Esophagus squamous epithelium (tissue), 5 donors: ENCODE measurements at regions not wholly inside any gene's neighbourhood (a gene's known extent, or its start where the extent isn't known, plus 50 kb on each side); places are given as distances from the start of the nearest gene placed in this dataset.

Experiments
- DNase-seq: peaks from one replicate; lab custom pipeline; 2025; lab: John Stamatoyannopoulos, UW
- H3K27ac ChIP-seq, 4 donors: fragments of 200-600 bp; sonication (generic); one replicate each; pipeline ENCODE4 v1.5.1; 2016 to 2019; ENCODE audit warnings: mild to moderate bottlenecking in 1 of 4
- H3K27me3 ChIP-seq, 4 donors: fragments of 200-600 bp; sonication (generic); 1 replicate in 3 of 4; 2 replicates in 1 of 4; pipeline versions ENCODE4 v1.5.1 to v1.6.0; 2017 to 2021; ENCODE audit warnings: antibody characterized with exemption in 1 of 4
- H3K36me3 ChIP-seq, 3 donors: fragments of 200-600 bp; sonication (generic); one replicate each; pipeline ENCODE4 v1.5.1; 2016 to 2019
- H3K4me1 ChIP-seq, 3 donors: fragments of 200-600 bp; sonication (generic); one replicate each; pipeline ENCODE4 v1.5.1; 2017 to 2019
- H3K4me3 ChIP-seq, 4 donors: fragments of 200-600 bp; sonication (generic); 1 replicate in 3 of 4; 2 replicates in 1 of 4; pipeline ENCODE4 v1.5.1; 2016 to 2019; ENCODE audit warnings: mild to moderate bottlenecking in 2 of 4, moderate library complexity in 1 of 4
- H3K9me3 ChIP-seq, 3 donors: fragments of 200-600 bp; sonication (generic); one replicate each; pipeline ENCODE4 v1.5.1; 2016 to 2019
- CTCF ChIP-seq, 6 experiments: fragments of 450-650 bp in 4 of 6; fragments of 200-600 bp in 2 of 6; sonication (generic) in 2 of 6; IDR thresholded peaks; one replicate each; pipeline ENCODE4 v1.5.1; 2016 to 2019; ENCODE audit warnings: antibody characterized with exemption in 6 of 6, mild to moderate bottlenecking in 4 of 6, moderate library complexity in 4 of 6
- POLR2A ChIP-seq, 4 donors: fragments of 450-650 bp; IDR thresholded peaks; one replicate each; pipeline ENCODE4 v1.6.1; 2017; ENCODE audit warnings: antibody characterized with exemption in 4 of 4, mild to moderate bottlenecking in 4 of 4, moderate library complexity in 3 of 4
- WGBS, 2 donors: methylation state at CpG; one replicate each; pipeline ENCODE4 v1.1.5; 2018; 5-methylcytosine and 5-hydroxymethylcytosine counted together
- intact Hi-C: fragments of 100-400 bp; cut with DNase I; formaldehyde crosslinking; loops from one replicate; pipeline ENCODE4 v1.15.0; 2022
- donor health status: DM: yes; HTN: yes; CAD: no.

GRCh38 chr21:24418671-24419070, 1188.6 kb downstream of the MRPL39 start:
- H3K27me3 ChIP-seq, result no peaks in the 10 kb centered on the region
- intact Hi-C loops, result no loop called here
- DNase-seq, result no peak
- H3K36me3 ChIP-seq, result no peaks in the 10 kb centered on the region
- H3K4me1 ChIP-seq, result no peaks in the 10 kb centered on the region
- peaks cover 0 to 18% (median 9%) of the 10 kb centered on the region in 3 donors for H3K9me3 ChIP-seq
- H3K27ac ChIP-seq, result no peak overlapping the region
- H3K4me3 ChIP-seq, result no peak overlapping the region
- no peak for TF ChIP-seq POLR2A (IDR thresholded peaks at IDR 0.05)
- no peak for TF ChIP-seq CTCF (IDR thresholded peaks at IDR 0.05)

GRCh38 chr21:24411429-24411828, 1195.9 kb downstream of the MRPL39 start:
- Histone ChIP-seq H3K4me1 (no peaks in the 10 kb centered on the region), H3K4me3 (no peak overlapping the region), H3K36me3 (no peaks in the 10 kb centered on the region), H3K9me3 (no peaks in the 10 kb centered on the region), H3K27ac (no peak overlapping the region), H3K27me3 (no peaks in the 10 kb centered on the region)
- intact Hi-C loops, result no loop called here
- no peak for DNase-seq
- TF ChIP-seq CTCF (IDR thresholded peaks at IDR 0.05) (no peak), POLR2A (IDR thresholded peaks at IDR 0.05) (no peak)

- Histone ChIP-seq H3K9me3 (no peaks in the 10 kb centered on the region), H3K4me3 (no peak overlapping the region), H3K27ac (no peak overlapping the region), H3K4me1 (no peaks in the 10 kb centered on the region), H3K27me3 (no peaks in the 10 kb centered on the region), H3K36me3 (no peaks in the 10 kb centered on the region)
- 61 to 66% methylated on average over 3 of the region's 3 CpGs for WGBS, 2 donors
- intact Hi-C loops, result no loop called here
- TF ChIP-seq POLR2A (IDR thresholded peaks at IDR 0.05) (no peak), CTCF (IDR thresholded peaks at IDR 0.05) (no peak)
- no peak for DNase-seq
These were observed 1204.1 kb downstream of the MRPL39 start for GRCh38 chr21:24403221-24403620.

- WGBS, 2 donors, result 24 to 36% methylated on average over 2 of the region's 2 CpGs
- intact Hi-C loops, result no loop called here
- Histone ChIP-seq H3K4me3 (no peak overlapping the region), H3K36me3 (no peaks in the 10 kb centered on the region), H3K4me1 (peaks cover 0 to 3% (median 0%) of the 10 kb centered on the region in 3 donors), H3K27me3 (peaks cover 0 to 3% (median 0%) of the 10 kb centered on the region in 4 donors), H3K27ac (no peak overlapping the region), H3K9me3 (no peaks in the 10 kb centered on the region)
- TF ChIP-seq CTCF (IDR thresholded peaks at IDR 0.05) (no peak), POLR2A (IDR thresholded peaks at IDR 0.05) (no peak)
- no peak for DNase-seq
These were observed 1211.9 kb downstream of the MRPL39 start for GRCh38 chr21:24395320-24395923.

- DNase-seq, result no peak
- no peaks in the 10 kb centered on the region for H3K27me3 ChIP-seq
- H3K27ac ChIP-seq, result no peak overlapping the region
- TF ChIP-seq CTCF (IDR thresholded peaks at IDR 0.05), result no peak
- TF ChIP-seq POLR2A (IDR thresholded peaks at IDR 0.05), result no peak
- H3K4me1 ChIP-seq, result no peaks in the 10 kb centered on the region
- 45 to 58% methylated on average over 2 of the region's 3 CpGs for WGBS, 2 donors
- no peaks in the 10 kb centered on the region for H3K36me3 ChIP-seq
- intact Hi-C loops, result no loop called here
- no peak overlapping the region for H3K4me3 ChIP-seq
- H3K9me3 ChIP-seq, result no peaks in the 10 kb centered on the region
These were observed 1232.1 kb downstream of the MRPL39 start for GRCh38 chr21:24375201-24375600.
